Liver (tissue), 3 donors: ENCODE measurements at regions not wholly inside any gene's neighbourhood (a gene's known extent, or its start where the extent isn't known, plus 50 kb on each side); places are given as distances from the start of the nearest gene placed in this dataset.

Source experiments
- EGR1 ChIP-seq, 2 donors: IDR thresholded peaks; 2 replicates each; pipeline ENCODE4 v1.6.1; 2016 to 2018; ENCODE audit warnings: antibody characterized with exemption in 2 of 2, low read depth in 2 of 2
- GABPA ChIP-seq, 2 donors: IDR thresholded peaks in 1 of 2; conservative IDR thresholded peaks in 1 of 2; 2 replicates each; pipeline ENCODE4 v1.6.1; 2016; ENCODE audit warnings: antibody characterized with exemption in 2 of 2, mild to moderate bottlenecking in 1 of 2, moderate library complexity in 1 of 2
- HNF4A ChIP-seq, 2 donors: conservative IDR thresholded peaks; 2 replicates each; pipeline ENCODE4 v1.6.1; 2016; ENCODE audit warnings: antibody characterized with exemption in 2 of 2, mild to moderate bottlenecking in 2 of 2
- RAD21 ChIP-seq, 2 donors: IDR thresholded peaks; 2 replicates each; pipeline ENCODE4 v1.6.1; 2016; ENCODE audit warnings: antibody characterized with exemption in 2 of 2, mild to moderate bottlenecking in 2 of 2
- YY1 ChIP-seq: IDR thresholded peaks from 2 replicates; pipeline ENCODE4 v1.6.1; 2016; ENCODE audit warnings: antibody characterized with exemption, mild to moderate bottlenecking
- TF ChIP-seq, protein P1 (sequence below): fragments of 150-350 bp; IDR thresholded peaks from 2 replicates; pipeline ENCODE4 v1.5.1; 2017; ENCODE audit warnings: improper control_type of control experiment, low read depth, low read length; ENCODE audit not compliant: missing input control
- TF ChIP-seq, protein P2 (sequence below): IDR thresholded peaks from 2 replicates; pipeline ENCODE4 v1.6.1; 2016; ENCODE audit warnings: antibody characterized with exemption
- TF ChIP-seq, protein P3 (sequence below): IDR thresholded peaks from 2 replicates; pipeline ENCODE4 v1.6.1; 2016; ENCODE audit warnings: antibody characterized with exemption, mild to moderate bottlenecking
- TF ChIP-seq, protein P4 (sequence below): IDR thresholded peaks from 2 replicates; pipeline ENCODE4 v1.6.1; 2016; ENCODE audit warnings: antibody characterized with exemption
- TF ChIP-seq, protein P5 (sequence below): IDR thresholded peaks from 2 replicates; pipeline ENCODE4 v1.6.1; 2016; ENCODE audit warnings: antibody characterized with exemption
- donor health status: healthy.
- donor health status: healthy.

DNA sequence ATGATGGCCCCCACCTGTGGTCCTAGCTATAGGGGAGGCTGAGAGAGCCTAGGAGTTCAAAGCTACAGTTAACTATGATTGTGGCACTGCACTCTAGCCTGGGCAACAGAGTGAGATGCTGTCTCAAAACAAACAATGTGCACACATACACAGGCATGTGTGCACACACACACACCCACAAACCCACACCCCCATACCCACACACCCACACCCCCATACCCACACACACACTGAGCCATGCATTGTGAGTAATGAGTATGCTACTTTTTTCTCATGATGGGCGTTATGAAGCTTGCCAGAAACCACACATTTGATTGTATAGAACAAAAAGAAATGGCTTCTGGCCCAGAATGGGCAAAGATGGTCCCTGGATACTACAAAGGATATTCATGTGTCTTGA, 691.1 kb downstream of the SLC4A3 start:
- TF ChIP-seq EGR1 (IDR thresholded peaks at IDR 0.05; ENCODE audit: low read depth in 2 of 2): no peak
- TF ChIP-seq, protein P1, sequence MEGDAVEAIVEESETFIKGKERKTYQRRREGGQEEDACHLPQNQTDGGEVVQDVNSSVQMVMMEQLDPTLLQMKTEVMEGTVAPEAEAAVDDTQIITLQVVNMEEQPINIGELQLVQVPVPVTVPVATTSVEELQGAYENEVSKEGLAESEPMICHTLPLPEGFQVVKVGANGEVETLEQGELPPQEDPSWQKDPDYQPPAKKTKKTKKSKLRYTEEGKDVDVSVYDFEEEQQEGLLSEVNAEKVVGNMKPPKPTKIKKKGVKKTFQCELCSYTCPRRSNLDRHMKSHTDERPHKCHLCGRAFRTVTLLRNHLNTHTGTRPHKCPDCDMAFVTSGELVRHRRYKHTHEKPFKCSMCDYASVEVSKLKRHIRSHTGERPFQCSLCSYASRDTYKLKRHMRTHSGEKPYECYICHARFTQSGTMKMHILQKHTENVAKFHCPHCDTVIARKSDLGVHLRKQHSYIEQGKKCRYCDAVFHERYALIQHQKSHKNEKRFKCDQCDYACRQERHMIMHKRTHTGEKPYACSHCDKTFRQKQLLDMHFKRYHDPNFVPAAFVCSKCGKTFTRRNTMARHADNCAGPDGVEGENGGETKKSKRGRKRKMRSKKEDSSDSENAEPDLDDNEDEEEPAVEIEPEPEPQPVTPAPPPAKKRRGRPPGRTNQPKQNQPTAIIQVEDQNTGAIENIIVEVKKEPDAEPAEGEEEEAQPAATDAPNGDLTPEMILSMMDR: no peak
- TF ChIP-seq, protein P2, sequence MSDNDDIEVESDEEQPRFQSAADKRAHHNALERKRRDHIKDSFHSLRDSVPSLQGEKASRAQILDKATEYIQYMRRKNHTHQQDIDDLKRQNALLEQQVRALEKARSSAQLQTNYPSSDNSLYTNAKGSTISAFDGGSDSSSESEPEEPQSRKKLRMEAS: no peak
- TF ChIP-seq YY1: no peak
- TF ChIP-seq GABPA (IDR thresholded peaks at IDR 0.05 in 1 of 2, conservative IDR thresholded peaks at IDR 0.05 in 1 of 2): no peak
- no peak for TF ChIP-seq HNF4A (conservative IDR thresholded peaks at IDR 0.05)
- no peak for TF ChIP-seq RAD21 (IDR thresholded peaks at IDR 0.05)
- TF ChIP-seq, protein P3, sequence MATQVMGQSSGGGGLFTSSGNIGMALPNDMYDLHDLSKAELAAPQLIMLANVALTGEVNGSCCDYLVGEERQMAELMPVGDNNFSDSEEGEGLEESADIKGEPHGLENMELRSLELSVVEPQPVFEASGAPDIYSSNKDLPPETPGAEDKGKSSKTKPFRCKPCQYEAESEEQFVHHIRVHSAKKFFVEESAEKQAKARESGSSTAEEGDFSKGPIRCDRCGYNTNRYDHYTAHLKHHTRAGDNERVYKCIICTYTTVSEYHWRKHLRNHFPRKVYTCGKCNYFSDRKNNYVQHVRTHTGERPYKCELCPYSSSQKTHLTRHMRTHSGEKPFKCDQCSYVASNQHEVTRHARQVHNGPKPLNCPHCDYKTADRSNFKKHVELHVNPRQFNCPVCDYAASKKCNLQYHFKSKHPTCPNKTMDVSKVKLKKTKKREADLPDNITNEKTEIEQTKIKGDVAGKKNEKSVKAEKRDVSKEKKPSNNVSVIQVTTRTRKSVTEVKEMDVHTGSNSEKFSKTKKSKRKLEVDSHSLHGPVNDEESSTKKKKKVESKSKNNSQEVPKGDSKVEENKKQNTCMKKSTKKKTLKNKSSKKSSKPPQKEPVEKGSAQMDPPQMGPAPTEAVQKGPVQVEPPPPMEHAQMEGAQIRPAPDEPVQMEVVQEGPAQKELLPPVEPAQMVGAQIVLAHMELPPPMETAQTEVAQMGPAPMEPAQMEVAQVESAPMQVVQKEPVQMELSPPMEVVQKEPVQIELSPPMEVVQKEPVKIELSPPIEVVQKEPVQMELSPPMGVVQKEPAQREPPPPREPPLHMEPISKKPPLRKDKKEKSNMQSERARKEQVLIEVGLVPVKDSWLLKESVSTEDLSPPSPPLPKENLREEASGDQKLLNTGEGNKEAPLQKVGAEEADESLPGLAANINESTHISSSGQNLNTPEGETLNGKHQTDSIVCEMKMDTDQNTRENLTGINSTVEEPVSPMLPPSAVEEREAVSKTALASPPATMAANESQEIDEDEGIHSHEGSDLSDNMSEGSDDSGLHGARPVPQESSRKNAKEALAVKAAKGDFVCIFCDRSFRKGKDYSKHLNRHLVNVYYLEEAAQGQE: no peak
- TF ChIP-seq, protein P4, sequence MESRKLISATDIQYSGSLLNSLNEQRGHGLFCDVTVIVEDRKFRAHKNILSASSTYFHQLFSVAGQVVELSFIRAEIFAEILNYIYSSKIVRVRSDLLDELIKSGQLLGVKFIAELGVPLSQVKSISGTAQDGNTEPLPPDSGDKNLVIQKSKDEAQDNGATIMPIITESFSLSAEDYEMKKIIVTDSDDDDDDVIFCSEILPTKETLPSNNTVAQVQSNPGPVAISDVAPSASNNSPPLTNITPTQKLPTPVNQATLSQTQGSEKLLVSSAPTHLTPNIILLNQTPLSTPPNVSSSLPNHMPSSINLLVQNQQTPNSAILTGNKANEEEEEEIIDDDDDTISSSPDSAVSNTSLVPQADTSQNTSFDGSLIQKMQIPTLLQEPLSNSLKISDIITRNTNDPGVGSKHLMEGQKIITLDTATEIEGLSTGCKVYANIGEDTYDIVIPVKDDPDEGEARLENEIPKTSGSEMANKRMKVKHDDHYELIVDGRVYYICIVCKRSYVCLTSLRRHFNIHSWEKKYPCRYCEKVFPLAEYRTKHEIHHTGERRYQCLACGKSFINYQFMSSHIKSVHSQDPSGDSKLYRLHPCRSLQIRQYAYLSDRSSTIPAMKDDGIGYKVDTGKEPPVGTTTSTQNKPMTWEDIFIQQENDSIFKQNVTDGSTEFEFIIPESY: no peak
- TF ChIP-seq, protein P5, sequence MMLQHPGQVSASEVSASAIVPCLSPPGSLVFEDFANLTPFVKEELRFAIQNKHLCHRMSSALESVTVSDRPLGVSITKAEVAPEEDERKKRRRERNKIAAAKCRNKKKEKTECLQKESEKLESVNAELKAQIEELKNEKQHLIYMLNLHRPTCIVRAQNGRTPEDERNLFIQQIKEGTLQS: no peak
